Type B pancreatic cell (in vitro differentiated cells): ENCODE measurements at regions not wholly inside any gene's neighbourhood (a gene's known extent, or its start where the extent isn't known, plus 50 kb on each side); places are given as distances from the start of the nearest gene placed in this dataset.

Experiments
- DNase-seq: peaks from one replicate; pipeline ENCODE4 v3.0.0; 2021; ENCODE audit warnings: mixed read lengths; ENCODE audit not compliant: unreplicated experiment; ENCODE audit errors: extremely low spot score
- H3K27ac Mint-ChIP-seq: 2 replicates; pipeline ENCODE4 v1.8.0; 2021; ENCODE audit warnings: mild to moderate bottlenecking, mixed read lengths
- H3K27me3 Mint-ChIP-seq: 2 replicates; pipeline ENCODE4 v1.8.0; 2021; ENCODE audit warnings: mixed read lengths
- H3K36me3 Mint-ChIP-seq: 2 replicates; pipeline ENCODE4 v1.8.0; 2021; ENCODE audit warnings: mixed read lengths
- H3K4me1 Mint-ChIP-seq: one replicate; pipeline ENCODE4 v1.8.0; 2021; ENCODE audit warnings: mixed read lengths; ENCODE audit not compliant: unreplicated experiment
- H3K4me3 Mint-ChIP-seq: 2 replicates; pipeline ENCODE4 v1.8.0; 2021; ENCODE audit warnings: mild to moderate bottlenecking, mixed read lengths
- H3K9me3 Mint-ChIP-seq: 2 replicates; pipeline ENCODE4 v1.8.0; 2021; ENCODE audit warnings: mixed read lengths
- CTCF ChIP-seq: fragments of 200-600 bp; sonication (generic); conservative IDR thresholded peaks from 2 replicates; pipeline ENCODE4 v1.5.0; 2021; ENCODE audit warnings: antibody characterized with exemption, mild to moderate bottlenecking

- Mint-ChIP-seq H3K4me3 (no peak overlapping the region), H3K27me3 (peaks cover 14% of the 10 kb centered on the region), H3K9me3 (peaks cover 4% of the 10 kb centered on the region), H3K27ac (no peak overlapping the region), H3K4me1 (no peaks in the 10 kb centered on the region), H3K36me3 (no peaks in the 10 kb centered on the region)
- no peak for TF ChIP-seq CTCF
- no peak for DNase-seq
These were observed 286.2 kb downstream of the GPATCH2 start for GRCh38 chr1:217344712-217345111.

- no peak for TF ChIP-seq CTCF
- no peak for DNase-seq
- H3K4me3 Mint-ChIP-seq = no peak overlapping the region
- no peaks in the 10 kb centered on the region for H3K36me3 Mint-ChIP-seq
- peaks cover 4% of the 10 kb centered on the region for H3K9me3 Mint-ChIP-seq
- H3K4me1 Mint-ChIP-seq = no peaks in the 10 kb centered on the region
- no peak overlapping the region for H3K27ac Mint-ChIP-seq
- peaks cover 14% of the 10 kb centered on the region for H3K27me3 Mint-ChIP-seq
These were observed 287.0 kb downstream of the GPATCH2 start for GRCh38 chr1:217343907-217344306.

- H3K4me1 Mint-ChIP-seq = no peaks in the 10 kb centered on the region
- H3K9me3 Mint-ChIP-seq = peaks cover 4% of the 10 kb centered on the region
- H3K4me3 Mint-ChIP-seq = no peak overlapping the region
- TF ChIP-seq CTCF = no peak
- peaks cover 16% of the 10 kb centered on the region for H3K27me3 Mint-ChIP-seq
- no peak overlapping the region for H3K27ac Mint-ChIP-seq
- no peaks in the 10 kb centered on the region for H3K36me3 Mint-ChIP-seq
- no peak for DNase-seq
These were observed 288.8 kb downstream of the GPATCH2 start for GRCh38 chr1:217342105-217342504.

- H3K36me3 Mint-ChIP-seq = no peaks in the 10 kb centered on the region
- no peaks in the 10 kb centered on the region for H3K9me3 Mint-ChIP-seq
- no peak overlapping the region for H3K27ac Mint-ChIP-seq
- no peak for TF ChIP-seq CTCF
- H3K27me3 Mint-ChIP-seq = peaks cover 23% of the 10 kb centered on the region
- no peak overlapping the region for H3K4me3 Mint-ChIP-seq
- no peak for DNase-seq
- peaks cover 2% of the 10 kb centered on the region for H3K4me1 Mint-ChIP-seq
These were observed 294.2 kb downstream of the GPATCH2 start for GRCh38 chr1:217336724-217337123.

- H3K36me3 Mint-ChIP-seq = no peaks in the 10 kb centered on the region
- peaks cover 28% of the 10 kb centered on the region for H3K27me3 Mint-ChIP-seq
- DNase-seq = no peak
- H3K4me1 Mint-ChIP-seq = peaks cover 3% of the 10 kb centered on the region
- no peak overlapping the region for H3K27ac Mint-ChIP-seq
- H3K4me3 Mint-ChIP-seq = no peak overlapping the region
- H3K9me3 Mint-ChIP-seq = peaks cover 6% of the 10 kb centered on the region
- TF ChIP-seq CTCF = peak; percentile 73
These were observed 297.0 kb downstream of the GPATCH2 start for GRCh38 chr1:217333939-217334338.
